ENCODE measurements at regions not wholly inside any gene's neighbourhood (a gene's known extent, or its start where the extent isn't known, plus 50 kb on each side); places are given as distances from the start of the nearest gene placed in this dataset.

- Histone ChIP-seq H3K36me3 (ENCODE audit: insufficient read depth, low read length) (no peaks in the 10 kb centered on the region), H3K4me3 (ENCODE audit: low read length) (no peak overlapping the region), H3K27ac (ENCODE audit: low read depth in 1 of 2, low read length in 2 of 2) (no peak overlapping the region), H3K27me3 (ENCODE audit: control insufficient read depth in 1 of 2, insufficient read depth in 2 of 2, low read length in 2 of 2) (no peaks in the 10 kb centered on the region), H3K4me1 (ENCODE audit: insufficient read depth, low read length) (no peaks in the 10 kb centered on the region), H3K9me3 (ENCODE audit: control insufficient read depth in 1 of 2, insufficient read depth in 1 of 2, low read length in 2 of 2) (no peaks in the 10 kb centered on the region)
- DNase-seq (no peak), ATAC-seq (ENCODE audit: poor library complexity) (no peak)
- POLR2A ChIA-PET: no interaction called here
- TF ChIP-seq CTCF (IDR thresholded peaks at IDR 0.05): no peak
- H3K9me3 Mint-ChIP-seq: peaks cover 4% of the 10 kb centered on the region
- intact Hi-C loops (cut with DNase I, micrococcal nuclease): loop anchor here in 1 of 2 experiments (10.0 kb wide), 1 partner anchor 123 kb away; no protein-coding TSS in a partner anchor
- no peaks in the 10 kb centered on the region for H3K27me3 Mint-ChIP-seq
- CTCF ChIA-PET: no interaction called here
- no peak overlapping the region for H3K27ac Mint-ChIP-seq
- no peaks in the 10 kb centered on the region for H3K4me1 Mint-ChIP-seq (ENCODE audit: low read depth)
- H3K4me3 Mint-ChIP-seq: no peak overlapping the region
- H3K36me3 Mint-ChIP-seq (ENCODE audit: low read depth): no peaks in the 10 kb centered on the region
Measured at GRCh38 chr4:114077610-114078009, 98.2 kb upstream of the ARSJ start.

GRCh38 chr4:114078636-114079035 lies 99.2 kb upstream of the ARSJ start:
- DNase-seq (no peak), ATAC-seq (ENCODE audit: poor library complexity) (no peak)
- H3K27me3 ChIP-seq (ENCODE audit: control insufficient read depth in 1 of 2, insufficient read depth in 2 of 2, low read length in 2 of 2): no peaks in the 10 kb centered on the region
- H3K4me3 Mint-ChIP-seq: no peak overlapping the region
- intact Hi-C loops (cut with DNase I, micrococcal nuclease): loop anchor here in 1 of 2 experiments (10.0 kb wide), 1 partner anchor 124 kb away; no protein-coding TSS in a partner anchor
- H3K27ac Mint-ChIP-seq: no peak overlapping the region
- H3K4me1 ChIP-seq (ENCODE audit: insufficient read depth, low read length): no peaks in the 10 kb centered on the region
- no peak for TF ChIP-seq CTCF (IDR thresholded peaks at IDR 0.05)
- peaks cover 4% of the 10 kb centered on the region for H3K9me3 Mint-ChIP-seq
- no peaks in the 10 kb centered on the region for H3K36me3 ChIP-seq (ENCODE audit: insufficient read depth, low read length)
- CTCF ChIA-PET: no interaction called here
- H3K9me3 ChIP-seq (ENCODE audit: control insufficient read depth in 1 of 2, insufficient read depth in 1 of 2, low read length in 2 of 2): no peaks in the 10 kb centered on the region
- no peak overlapping the region for H3K27ac ChIP-seq (ENCODE audit: low read depth in 1 of 2, low read length in 2 of 2)
- H3K27me3 Mint-ChIP-seq: no peaks in the 10 kb centered on the region
- no peaks in the 10 kb centered on the region for H3K4me1 Mint-ChIP-seq (ENCODE audit: low read depth)
- no peaks in the 10 kb centered on the region for H3K36me3 Mint-ChIP-seq (ENCODE audit: low read depth)
- POLR2A ChIA-PET: no interaction called here
- H3K4me3 ChIP-seq (ENCODE audit: low read length): no peak overlapping the region

GRCh38 chr4:114081783-114082182 lies 102.3 kb upstream of the ARSJ start:
- DNase-seq (no peak), ATAC-seq (ENCODE audit: poor library complexity) (no peak)
- Mint-ChIP-seq H3K4me1 (ENCODE audit: low read depth) (no peaks in the 10 kb centered on the region), H3K27me3 (no peaks in the 10 kb centered on the region), H3K36me3 (ENCODE audit: low read depth) (no peaks in the 10 kb centered on the region), H3K4me3 (no peak overlapping the region), H3K9me3 (no peaks in the 10 kb centered on the region), H3K27ac (no peak overlapping the region)
- intact Hi-C loops (cut with DNase I, micrococcal nuclease): no loop called here
- Histone ChIP-seq H3K4me1 (ENCODE audit: insufficient read depth, low read length) (no peaks in the 10 kb centered on the region), H3K36me3 (ENCODE audit: insufficient read depth, low read length) (no peaks in the 10 kb centered on the region), H3K27me3 (ENCODE audit: control insufficient read depth in 1 of 2, insufficient read depth in 2 of 2, low read length in 2 of 2) (no peaks in the 10 kb centered on the region), H3K9me3 (ENCODE audit: control insufficient read depth in 1 of 2, insufficient read depth in 1 of 2, low read length in 2 of 2) (no peaks in the 10 kb centered on the region), H3K4me3 (ENCODE audit: low read length) (no peak overlapping the region), H3K27ac (ENCODE audit: low read depth in 1 of 2, low read length in 2 of 2) (no peak overlapping the region)
- TF ChIP-seq CTCF (IDR thresholded peaks at IDR 0.05): no peak
- POLR2A ChIA-PET: no interaction called here
- CTCF ChIA-PET: no interaction called here
